Activated CD4-positive, CD25-positive, alpha-beta regulatory T cell (primary cell): ENCODE measurements at regions not wholly inside any gene's neighbourhood (a gene's known extent, or its start where the extent isn't known, plus 50 kb on each side); places are given as distances from the start of the nearest gene placed in this dataset.
"Not testable (repeated sequence)": the region's sequence is repeated elsewhere in the genome, so short reads cannot be mapped to it uniquely, and the experiment has no call there.

Source experiments
- DNase-seq, 4 experiments: peaks; one replicate each; lab custom pipeline; 2025; lab: John Stamatoyannopoulos, UW

GRCh38 chr1:30458730-30459485 lies 264.5 kb downstream of the MATN1 start:
- DNase-seq: not testable (repeated sequence)

DNA sequence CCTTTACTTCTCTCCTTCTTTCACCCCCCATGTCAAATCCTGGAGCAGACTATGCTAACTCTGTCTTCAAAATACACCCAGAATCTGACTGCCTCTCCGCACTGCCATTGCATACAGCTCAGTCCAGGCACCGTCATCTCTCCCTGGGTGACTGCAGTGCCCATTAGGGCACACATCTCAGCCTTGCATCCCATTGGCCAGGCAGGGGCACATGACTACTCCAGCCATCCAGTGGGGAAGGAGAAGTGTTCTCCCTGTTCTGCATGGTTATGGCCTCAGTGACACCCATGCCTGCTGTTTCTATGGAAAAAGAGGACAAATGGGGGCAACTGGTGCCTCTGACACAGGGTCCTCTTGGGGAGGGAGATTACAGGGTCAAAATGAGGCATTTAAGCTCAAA lies 270.5 kb downstream of the MATN1 start:
- DNase-seq: no peak

GRCh38 chr1:30452170-30452569 lies 271.2 kb downstream of the MATN1 start:
- no peak for DNase-seq

GRCh38 chr1:30451532-30452125 lies 271.8 kb downstream of the MATN1 start:
- DNase-seq: no peak

DNA sequence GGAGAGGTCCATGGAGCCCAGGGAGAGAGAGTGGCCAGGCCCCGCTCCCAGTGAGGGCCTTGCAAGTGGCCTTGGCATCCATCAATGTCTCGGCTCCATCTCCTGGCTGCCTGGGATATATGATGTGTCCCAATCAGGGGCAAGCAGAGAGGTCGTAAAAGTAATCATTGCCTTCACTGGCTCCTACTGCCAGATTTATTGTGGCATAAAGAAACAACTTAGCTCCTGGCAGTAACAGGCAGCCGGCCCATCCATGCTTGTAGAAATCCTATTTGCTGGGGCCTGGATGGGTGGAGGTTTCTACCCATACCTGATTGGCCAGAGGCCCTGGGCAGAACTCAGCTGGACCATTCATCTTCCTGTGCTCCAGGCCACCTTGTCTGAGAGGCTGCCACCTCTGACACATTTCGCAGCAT lies 272.6 kb downstream of the MATN1 start:
- DNase-seq: no peak

DNA sequence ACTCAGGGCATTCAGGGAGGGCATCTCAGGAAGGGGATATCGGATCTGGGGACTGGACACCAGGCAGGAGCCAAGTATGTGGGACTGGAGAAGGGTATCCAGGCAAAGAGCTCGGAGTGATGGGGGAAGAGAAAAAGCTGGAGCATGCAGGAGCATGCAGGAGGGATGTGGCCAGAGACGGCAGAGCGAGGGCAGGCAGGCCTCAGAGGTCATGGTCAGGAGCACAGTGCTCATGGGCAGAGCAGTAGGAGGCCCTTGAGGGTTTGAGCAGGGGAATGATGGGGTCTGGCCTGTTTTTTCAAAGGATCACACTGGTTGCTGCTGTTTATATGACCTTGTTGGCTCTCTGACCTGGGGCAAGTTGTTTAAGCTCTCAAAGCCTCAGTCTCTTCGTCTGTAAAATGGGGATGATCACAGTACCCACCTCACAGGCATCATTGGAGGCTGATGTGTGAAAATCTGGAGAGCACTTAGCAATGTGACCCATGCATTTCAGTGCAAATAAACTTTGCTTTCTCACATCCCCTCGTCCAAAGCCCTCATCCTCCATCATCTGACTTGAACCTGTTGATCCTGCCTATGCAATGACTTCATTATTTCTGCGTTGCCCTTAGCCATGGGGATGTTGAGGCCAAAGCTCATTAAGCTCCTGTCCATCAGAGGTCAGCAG lies 273.1 kb downstream of the MATN1 start:
- DNase-seq: no peak

GRCh38 chr1:30449428-30450147 lies 273.8 kb downstream of the MATN1 start:
- DNase-seq: no peak

- no peak for DNase-seq
Measured at GRCh38 chr1:30449003-30449402, 274.4 kb downstream of the MATN1 start.

GRCh38 chr1:30447701-30448100 lies 275.7 kb downstream of the MATN1 start:
- DNase-seq: no peak

- no peak for DNase-seq
Measured at GRCh38 chr1:30447080-30447479, 276.3 kb downstream of the MATN1 start.

GRCh38 chr1:30446508-30446907 lies 276.9 kb downstream of the MATN1 start:
- no peak for DNase-seq

DNA sequence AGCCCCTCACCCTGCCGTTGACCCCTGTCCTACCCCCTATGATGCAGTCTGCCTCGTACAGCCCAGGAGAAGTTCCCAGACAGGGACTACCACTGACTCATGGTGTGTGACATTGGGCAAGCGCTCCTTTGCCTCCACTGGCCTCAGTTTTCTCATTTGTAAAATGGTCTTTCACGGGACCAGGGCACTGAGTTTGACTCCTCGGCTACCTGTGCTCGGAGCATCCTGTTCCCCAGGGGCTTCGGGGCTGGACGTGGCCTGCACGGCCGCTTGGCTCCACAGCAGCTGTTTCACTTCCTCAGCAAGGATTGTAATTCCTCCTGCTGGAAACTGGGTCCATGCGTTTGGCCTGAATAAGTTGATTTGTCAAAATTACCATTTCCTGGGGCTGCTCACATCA lies 277.3 kb downstream of the MATN1 start:
- DNase-seq: no peak

DNA sequence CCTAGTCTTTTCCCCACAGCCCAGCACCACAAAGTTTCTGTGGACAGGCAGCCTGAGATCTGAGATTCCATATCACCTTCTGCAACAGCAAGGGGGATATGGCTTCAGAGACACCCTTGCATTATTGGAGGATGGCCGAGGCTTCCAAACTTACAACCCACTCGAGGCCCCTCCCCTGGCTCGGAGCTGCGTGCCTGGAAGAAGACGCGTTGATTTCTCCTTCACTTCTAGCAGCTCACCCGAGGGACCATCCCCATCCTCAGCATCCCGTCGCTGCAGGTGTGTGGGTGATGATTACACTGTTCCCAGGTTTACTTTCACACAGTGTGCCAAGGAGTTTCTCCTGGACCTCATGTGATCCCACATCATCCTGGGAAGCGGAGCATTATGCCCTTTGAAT lies 277.9 kb downstream of the MATN1 start:
- no peak for DNase-seq

- no peak for DNase-seq
Measured at GRCh38 chr1:30444850-30445249, 278.5 kb downstream of the MATN1 start.

GRCh38 chr1:30444401-30444800 lies 279.0 kb downstream of the MATN1 start:
- no peak for DNase-seq

DNA sequence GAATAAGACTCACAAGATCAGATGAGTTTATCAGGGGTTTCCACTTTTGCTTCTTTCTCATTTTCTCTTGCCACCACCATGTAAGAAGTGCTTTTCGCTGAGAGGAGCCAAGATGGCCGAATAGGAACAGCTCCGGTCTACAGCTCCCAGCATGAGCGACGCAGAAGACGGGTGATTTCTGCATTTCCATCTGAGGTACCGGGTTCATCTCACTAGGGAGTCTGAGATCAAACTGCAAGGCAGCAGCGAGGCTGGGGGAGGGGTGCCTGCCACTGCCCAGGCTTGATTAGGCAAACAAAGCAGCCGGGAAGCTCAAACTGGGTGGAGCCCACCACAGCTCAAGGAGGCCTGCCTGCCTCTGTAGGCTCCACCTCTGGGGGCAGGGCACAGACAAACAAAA lies 285.1 kb downstream of the MATN1 start:
- DNase-seq: not testable (repeated sequence)

- DNase-seq: no peak
Measured at GRCh38 chr1:30437059-30437576, 286.3 kb downstream of the MATN1 start.

DNA sequence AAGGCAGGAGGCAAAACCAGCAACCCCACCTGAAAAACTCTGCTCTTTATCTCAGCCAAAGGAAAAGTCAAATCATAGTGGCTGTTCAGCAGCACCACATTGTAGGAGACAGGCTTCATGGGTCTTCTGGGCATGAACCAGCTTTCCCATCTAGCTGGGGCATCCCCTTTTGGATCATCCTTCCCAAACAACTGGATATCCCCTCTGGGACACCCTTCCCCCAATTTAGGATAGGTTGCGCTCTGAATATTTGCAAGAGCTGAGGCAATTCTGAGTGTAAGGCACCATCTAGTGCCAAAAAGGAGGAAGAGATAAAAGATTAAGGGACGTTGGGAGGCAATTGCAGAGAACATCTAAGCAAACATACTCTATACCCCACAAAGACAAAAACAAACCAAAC lies 295.8 kb downstream of the MATN1 start:
- no peak for DNase-seq

DNA sequence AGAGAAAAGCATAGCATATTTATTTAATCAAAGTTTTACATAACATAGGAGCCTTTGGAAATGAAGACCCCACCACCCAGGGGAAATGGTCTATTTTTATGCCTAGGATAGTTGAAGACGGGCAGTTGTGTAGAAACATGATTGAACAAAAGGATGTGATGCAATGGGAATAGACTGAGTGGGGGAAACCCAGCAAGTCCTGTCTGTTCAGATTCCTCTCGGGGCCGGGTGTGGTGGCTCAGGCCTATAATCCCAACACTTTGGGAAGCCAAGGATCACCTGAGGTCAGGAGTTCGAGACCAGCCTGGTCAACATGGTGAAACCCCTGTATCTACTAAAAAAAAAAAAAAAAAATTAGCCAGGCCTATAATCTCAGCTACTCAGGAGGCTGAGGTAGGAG lies 298.3 kb downstream of the MATN1 start:
- DNase-seq: no peak

GRCh38 chr1:30423570-30423969 lies 299.8 kb downstream of the MATN1 start:
- no peak for DNase-seq

GRCh38 chr1:30422251-30422650 lies 301.1 kb downstream of the MATN1 start:
- DNase-seq: no peak

DNA sequence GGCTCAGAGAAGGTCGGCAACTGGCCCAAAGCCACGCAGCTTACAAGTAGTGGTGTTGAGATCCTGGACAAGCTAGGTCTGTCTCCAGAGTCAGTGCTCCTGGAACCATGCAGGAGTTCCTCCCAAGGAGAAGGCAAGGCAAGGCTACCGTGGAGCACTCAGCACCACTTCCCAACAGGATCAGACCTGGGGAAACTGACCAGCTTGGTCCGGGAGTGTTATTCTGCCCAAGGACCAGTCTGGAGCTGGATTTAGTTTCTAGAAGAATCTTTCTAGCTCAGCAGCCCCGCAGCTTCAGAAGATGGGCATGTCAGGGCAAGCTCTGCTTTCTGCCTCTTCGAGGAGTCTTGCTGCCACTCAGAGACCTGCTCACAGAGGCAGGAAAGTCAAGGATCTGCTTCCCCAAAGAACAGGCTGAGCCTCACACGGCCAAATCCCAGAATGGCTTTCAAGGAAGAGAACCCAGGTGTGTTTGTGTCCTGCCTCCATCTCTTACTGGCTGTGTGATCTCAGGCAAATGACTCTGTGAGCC lies 302.8 kb downstream of the MATN1 start:
- DNase-seq: no peak
